ENCODE measurements at regions not wholly inside any gene's neighbourhood (a gene's known extent, or its start where the extent isn't known, plus 50 kb on each side); places are given as distances from the start of the nearest gene placed in this dataset.

DNA sequence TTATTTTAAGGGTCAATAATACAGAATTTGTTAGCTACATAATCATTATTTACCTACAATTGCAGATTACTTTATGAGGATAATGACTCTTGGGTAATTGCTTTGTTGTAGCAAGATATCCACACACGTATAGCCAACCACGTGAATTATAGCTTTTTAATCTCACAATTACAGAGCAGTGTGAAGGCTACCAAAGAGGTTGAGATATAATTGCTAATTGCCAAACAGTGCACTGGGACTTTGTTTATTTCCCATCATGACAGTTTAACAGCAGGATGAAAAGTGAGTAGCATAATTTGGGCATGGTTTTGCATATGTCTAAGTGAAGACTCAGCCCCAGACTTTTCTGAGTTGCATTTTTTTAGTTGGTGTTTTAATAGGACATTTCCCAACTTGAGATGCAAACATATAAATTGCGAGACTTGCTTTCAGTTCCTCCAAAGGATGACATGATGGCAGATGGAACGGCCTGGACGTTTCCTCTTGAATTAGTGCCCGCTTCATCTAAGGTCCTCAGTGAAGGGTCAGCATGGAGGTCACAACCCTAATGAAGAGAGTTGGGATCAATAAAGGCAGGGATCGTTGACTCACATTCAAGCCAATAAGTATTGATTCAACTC is 180.7 kb upstream of the GPR26 start:
- Histone ChIP-seq H3K4me1 (ENCODE audit: control insufficient read depth, insufficient read depth, low read length, poor library complexity, severe bottlenecking) (no peaks in the 10 kb centered on the region), H3K4me3 (ENCODE audit: extremely low read depth, insufficient read depth, low read length, poor library complexity, severe bottlenecking) (no peak overlapping the region), H3K36me3 (ENCODE audit: control insufficient read depth, insufficient read depth, low read length) (no peaks in the 10 kb centered on the region), H3K27ac (ENCODE audit: low read depth, low read length, severe bottlenecking) (no peak overlapping the region), H3K9me3 (ENCODE audit: control insufficient read depth, low read length) (no peaks in the 10 kb centered on the region)
- WGBS, 2 experiments (ENCODE audit: insufficient coverage in 2 of 2), result 100% methylated on average over 1 to 4 of the region's 7 CpGs

- H3K4me1 ChIP-seq (ENCODE audit: control insufficient read depth, insufficient read depth, low read length, poor library complexity, severe bottlenecking), result no peaks in the 10 kb centered on the region
- H3K9me3 ChIP-seq (ENCODE audit: control insufficient read depth, low read length), result no peaks in the 10 kb centered on the region
- no peak overlapping the region for H3K27ac ChIP-seq (ENCODE audit: low read depth, low read length, severe bottlenecking)
- H3K36me3 ChIP-seq (ENCODE audit: control insufficient read depth, insufficient read depth, low read length), result no peaks in the 10 kb centered on the region
- no peak overlapping the region for H3K4me3 ChIP-seq (ENCODE audit: extremely low read depth, insufficient read depth, low read length, poor library complexity, severe bottlenecking)
- WGBS, 2 experiments (ENCODE audit: insufficient coverage in 2 of 2), result 40 to 77% methylated on average over 1 to 3 of the region's 4 CpGs
Observed at GRCh38 chr10:123488436-123488835, 177.7 kb upstream of the GPR26 start.

- WGBS, 2 experiments (ENCODE audit: insufficient coverage in 2 of 2), result 84 to 92% methylated on average over 5 to 6 of the region's 6 CpGs
Observed at GRCh38 chr10:123491364-123491763, 174.8 kb upstream of the GPR26 start.

GRCh38 chr10:123492016-123492415 is 174.1 kb upstream of the GPR26 start:
- Histone ChIP-seq H3K36me3 (ENCODE audit: control insufficient read depth, insufficient read depth, low read length) (no peaks in the 10 kb centered on the region), H3K9me3 (ENCODE audit: control insufficient read depth, low read length) (no peaks in the 10 kb centered on the region)
- WGBS, 2 experiments (ENCODE audit: insufficient coverage in 2 of 2), result 59 to 65% methylated on average over 9 to 10 of the region's 14 CpGs

More at GRCh38 chr10:123491364-123491763, 174.8 kb upstream of the GPR26 start:
- H3K9me3 ChIP-seq (ENCODE audit: control insufficient read depth, low read length), result no peaks in the 10 kb centered on the region
- H3K27ac ChIP-seq (ENCODE audit: low read depth, low read length, severe bottlenecking), result no peak overlapping the region
- no peaks in the 10 kb centered on the region for H3K36me3 ChIP-seq (ENCODE audit: control insufficient read depth, insufficient read depth, low read length)
- peaks cover 6% of the 10 kb centered on the region for H3K4me1 ChIP-seq (ENCODE audit: control insufficient read depth, insufficient read depth, low read length, poor library complexity, severe bottlenecking)
- no peak overlapping the region for H3K4me3 ChIP-seq (ENCODE audit: extremely low read depth, insufficient read depth, low read length, poor library complexity, severe bottlenecking)

GRCh38 chr10:123494301-123494808 is 171.8 kb upstream of the GPR26 start:
- H3K4me3 ChIP-seq (ENCODE audit: extremely low read depth, insufficient read depth, low read length, poor library complexity, severe bottlenecking), result no peak overlapping the region
- no peaks in the 10 kb centered on the region for H3K36me3 ChIP-seq (ENCODE audit: control insufficient read depth, insufficient read depth, low read length)
- H3K9me3 ChIP-seq (ENCODE audit: control insufficient read depth, low read length), result no peaks in the 10 kb centered on the region
- H3K27ac ChIP-seq (ENCODE audit: low read depth, low read length, severe bottlenecking), result no peak overlapping the region
- H3K4me1 ChIP-seq (ENCODE audit: control insufficient read depth, insufficient read depth, low read length, poor library complexity, severe bottlenecking), result peaks cover 6% of the 10 kb centered on the region
- WGBS, 2 experiments (ENCODE audit: insufficient coverage in 2 of 2), result 94 to 97% methylated on average over 3 to 5 of the region's 5 CpGs

More at GRCh38 chr10:123492016-123492415, 174.1 kb upstream of the GPR26 start:
- peaks cover 6% of the 10 kb centered on the region for H3K4me1 ChIP-seq (ENCODE audit: control insufficient read depth, insufficient read depth, low read length, poor library complexity, severe bottlenecking)
- H3K27ac ChIP-seq (ENCODE audit: low read depth, low read length, severe bottlenecking), result no peak overlapping the region
- no peak overlapping the region for H3K4me3 ChIP-seq (ENCODE audit: extremely low read depth, insufficient read depth, low read length, poor library complexity, severe bottlenecking)

GRCh38 chr10:123496375-123496774 is 169.8 kb upstream of the GPR26 start:
- 93% methylated on average over 5 of the region's 6 CpGs for WGBS, 2 experiments (ENCODE audit: insufficient coverage in 2 of 2)
- Histone ChIP-seq H3K9me3 (ENCODE audit: control insufficient read depth, low read length) (no peaks in the 10 kb centered on the region), H3K36me3 (ENCODE audit: control insufficient read depth, insufficient read depth, low read length) (no peaks in the 10 kb centered on the region), H3K27ac (ENCODE audit: low read depth, low read length, severe bottlenecking) (no peak overlapping the region), H3K4me3 (ENCODE audit: extremely low read depth, insufficient read depth, low read length, poor library complexity, severe bottlenecking) (no peak overlapping the region), H3K4me1 (ENCODE audit: control insufficient read depth, insufficient read depth, low read length, poor library complexity, severe bottlenecking) (peaks cover 6% of the 10 kb centered on the region)

DNA sequence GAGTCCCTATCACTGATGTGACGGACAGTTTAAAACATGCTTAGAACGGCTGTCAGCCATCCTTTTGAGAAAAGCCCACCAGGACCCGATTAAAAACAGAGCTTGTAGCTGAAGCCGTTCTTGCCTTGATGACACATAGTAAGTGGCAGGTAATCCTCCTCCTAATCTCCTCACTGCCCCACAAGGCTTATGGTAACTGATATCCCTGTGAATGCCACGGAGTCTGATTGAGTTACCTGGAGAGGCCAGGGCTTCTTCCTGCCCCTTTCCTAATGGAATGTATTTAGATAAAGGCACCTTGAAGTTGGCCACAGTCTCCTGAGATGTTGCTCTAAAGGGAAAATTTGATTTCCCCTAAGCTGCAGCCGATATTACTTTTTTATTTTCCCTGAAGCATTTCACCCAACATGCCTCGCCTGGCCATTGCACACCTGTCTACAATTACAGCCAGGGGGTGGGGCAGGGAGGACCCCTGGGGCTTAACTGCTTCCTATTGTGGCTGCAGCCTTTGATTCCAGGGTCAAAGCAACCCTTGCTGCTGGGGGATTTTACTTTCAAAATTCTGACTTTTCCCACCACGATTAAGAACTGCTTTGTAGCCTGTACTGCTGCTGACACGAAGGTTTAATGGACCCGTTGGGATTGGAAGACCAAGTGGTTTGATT is 169.0 kb upstream of the GPR26 start:
- Histone ChIP-seq H3K4me3 (ENCODE audit: extremely low read depth, insufficient read depth, low read length, poor library complexity, severe bottlenecking) (no peak overlapping the region), H3K36me3 (ENCODE audit: control insufficient read depth, insufficient read depth, low read length) (no peaks in the 10 kb centered on the region), H3K4me1 (ENCODE audit: control insufficient read depth, insufficient read depth, low read length, poor library complexity, severe bottlenecking) (peaks cover 6% of the 10 kb centered on the region), H3K9me3 (ENCODE audit: control insufficient read depth, low read length) (no peaks in the 10 kb centered on the region), H3K27ac (ENCODE audit: low read depth, low read length, severe bottlenecking) (no peak overlapping the region)
- WGBS, 2 experiments (ENCODE audit: insufficient coverage in 2 of 2), result 71 to 78% methylated on average over 7 to 10 of the region's 10 CpGs

GRCh38 chr10:123500110-123500509 is 166.0 kb upstream of the GPR26 start:
- Histone ChIP-seq H3K4me1 (ENCODE audit: control insufficient read depth, insufficient read depth, low read length, poor library complexity, severe bottlenecking) (peaks cover 4% of the 10 kb centered on the region), H3K9me3 (ENCODE audit: control insufficient read depth, low read length) (no peaks in the 10 kb centered on the region), H3K4me3 (ENCODE audit: extremely low read depth, insufficient read depth, low read length, poor library complexity, severe bottlenecking) (no peak overlapping the region), H3K27ac (ENCODE audit: low read depth, low read length, severe bottlenecking) (no peak overlapping the region), H3K36me3 (ENCODE audit: control insufficient read depth, insufficient read depth, low read length) (no peaks in the 10 kb centered on the region)
- WGBS, 2 experiments (ENCODE audit: insufficient coverage in 2 of 2), result 78 to 86% methylated on average over 5 to 7 of the region's 7 CpGs

DNA sequence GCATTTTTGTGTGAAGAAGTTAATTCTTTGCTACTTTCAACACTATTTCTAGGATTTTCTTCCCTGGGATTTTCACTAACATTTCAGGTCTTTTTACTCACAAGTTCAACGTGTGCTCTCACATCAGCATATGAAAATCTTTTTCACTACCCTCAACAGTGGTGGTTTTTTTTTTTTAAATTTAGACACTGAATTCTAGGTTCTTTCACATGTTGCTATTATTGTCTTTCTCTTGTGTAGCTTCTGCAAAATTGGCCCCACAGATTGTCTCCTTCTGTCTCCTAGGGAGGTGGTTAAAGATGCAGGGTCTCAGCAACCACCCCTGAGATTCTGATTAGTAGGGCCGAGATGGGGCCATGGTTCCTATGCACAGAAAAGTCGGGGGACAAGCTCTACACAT is 165.0 kb upstream of the GPR26 start:
- Histone ChIP-seq H3K4me1 (ENCODE audit: control insufficient read depth, insufficient read depth, low read length, poor library complexity, severe bottlenecking) (no peaks in the 10 kb centered on the region), H3K27ac (ENCODE audit: low read depth, low read length, severe bottlenecking) (no peak overlapping the region), H3K9me3 (ENCODE audit: control insufficient read depth, low read length) (no peaks in the 10 kb centered on the region), H3K36me3 (ENCODE audit: control insufficient read depth, insufficient read depth, low read length) (no peaks in the 10 kb centered on the region), H3K4me3 (ENCODE audit: extremely low read depth, insufficient read depth, low read length, poor library complexity, severe bottlenecking) (no peak overlapping the region)
- 90% methylated on average over 2 of the region's 3 CpGs; no CpG with 5 or more reads in 1 of the 2 experiments for WGBS, 2 experiments (ENCODE audit: insufficient coverage in 2 of 2)

DNA sequence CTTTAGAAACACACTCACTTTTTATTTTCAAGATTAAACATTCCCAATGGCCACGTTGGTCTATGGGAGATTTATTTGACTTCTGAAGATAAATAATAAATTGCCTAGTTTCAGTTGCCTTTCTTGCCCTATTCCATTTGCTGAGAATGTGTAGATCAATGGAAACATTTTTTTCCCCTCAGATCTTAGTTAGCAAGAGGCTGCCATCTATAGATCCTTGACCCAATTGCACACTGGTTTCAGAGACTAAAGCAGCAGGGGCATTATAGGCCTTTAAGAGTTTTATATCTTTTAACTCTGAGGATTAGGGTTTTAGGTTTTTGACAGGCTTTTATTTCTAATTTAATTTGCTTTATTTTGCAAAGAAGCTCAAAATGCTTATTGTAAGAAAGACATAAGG is 163.2 kb upstream of the GPR26 start:
- no peak overlapping the region for H3K4me3 ChIP-seq (ENCODE audit: extremely low read depth, insufficient read depth, low read length, poor library complexity, severe bottlenecking)
- no peaks in the 10 kb centered on the region for H3K9me3 ChIP-seq (ENCODE audit: control insufficient read depth, low read length)
- WGBS, 2 experiments (ENCODE audit: insufficient coverage in 2 of 2), result no CpG with 5 or more reads among the region's 1 CpG
- H3K36me3 ChIP-seq (ENCODE audit: control insufficient read depth, insufficient read depth, low read length), result no peaks in the 10 kb centered on the region
- no peaks in the 10 kb centered on the region for H3K4me1 ChIP-seq (ENCODE audit: control insufficient read depth, insufficient read depth, low read length, poor library complexity, severe bottlenecking)
- no peak overlapping the region for H3K27ac ChIP-seq (ENCODE audit: low read depth, low read length, severe bottlenecking)

DNA sequence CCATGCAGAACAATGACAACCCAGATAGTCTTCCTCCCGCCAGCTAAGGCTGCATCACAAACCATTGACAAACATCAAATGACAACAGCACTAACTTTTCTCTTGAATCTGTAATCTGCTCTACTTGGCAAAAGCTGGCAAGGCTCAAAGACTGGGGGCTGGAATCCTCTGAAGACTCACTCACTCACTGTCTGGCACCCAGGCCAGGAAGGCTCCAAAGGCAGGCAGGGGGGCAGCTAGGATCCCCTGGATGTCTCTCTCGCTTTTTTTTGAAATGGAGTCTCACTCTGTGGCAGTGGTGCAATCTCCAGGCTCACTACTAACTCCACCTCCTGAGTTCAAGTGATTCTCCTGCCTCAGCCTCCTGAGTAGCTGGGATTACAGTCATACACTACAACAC is 159.7 kb upstream of the GPR26 start:
- 92 to 93% methylated on average over 2 of the region's 2 CpGs for WGBS, 2 experiments (ENCODE audit: insufficient coverage in 2 of 2)
- no peak overlapping the region for H3K27ac ChIP-seq (ENCODE audit: low read depth, low read length, severe bottlenecking)
- no peak overlapping the region for H3K4me3 ChIP-seq (ENCODE audit: extremely low read depth, insufficient read depth, low read length, poor library complexity, severe bottlenecking)
- no peaks in the 10 kb centered on the region for H3K9me3 ChIP-seq (ENCODE audit: control insufficient read depth, low read length)
- H3K36me3 ChIP-seq (ENCODE audit: control insufficient read depth, insufficient read depth, low read length), result no peaks in the 10 kb centered on the region
- H3K4me1 ChIP-seq (ENCODE audit: control insufficient read depth, insufficient read depth, low read length, poor library complexity, severe bottlenecking), result no peaks in the 10 kb centered on the region

All from mesodermal cell (in vitro differentiated cells).